ENCODE measurements at regions not wholly inside any gene's neighbourhood (a gene's known extent, or its start where the extent isn't known, plus 50 kb on each side); places are given as distances from the start of the nearest gene placed in this dataset.
A peak's percentile ranks its signal among the peaks of the same experiment; 100 is the strongest.

GRCh38 chr21:38646213-38646837, 148.0 kb upstream of the ERG start:
- Mint-ChIP-seq H3K9me3 (peaks cover 0 to 5% (median 0%) of the 10 kb centered on the region in 9 donors), H3K4me1 (no peaks in the 10 kb centered on the region), H3K27ac (no peak overlapping the region), H3K36me3 (no peaks in the 10 kb centered on the region), H3K27me3 (peaks cover 5 to 20% (median 19%) of the 10 kb centered on the region in 5 donors), H3K4me3 (no peak overlapping the region)
- ATAC-seq, result no peak
- DNase-seq, result no peak
- POLR2A ChIA-PET, result no interaction called here

GRCh38 chr21:38649120-38649519, 150.8 kb upstream of the ERG start:
- Mint-ChIP-seq H3K27ac (no peak overlapping the region), H3K4me3 (no peak overlapping the region), H3K4me1 (no peaks in the 10 kb centered on the region), H3K36me3 (no peaks in the 10 kb centered on the region), H3K9me3 (no peaks in the 10 kb centered on the region), H3K27me3 (peaks cover 10 to 32% (median 17%) of the 10 kb centered on the region in 5 donors)
- DNase-seq (no peak), ATAC-seq (no peak)
- POLR2A ChIA-PET, result no interaction called here

GRCh38 chr21:38651570-38651969, 153.3 kb upstream of the ERG start:
- no peaks in the 10 kb centered on the region for H3K36me3 Mint-ChIP-seq
- peaks cover 13 to 49% (median 22%) of the 10 kb centered on the region in 5 donors for H3K27me3 Mint-ChIP-seq
- no peak overlapping the region for H3K4me3 Mint-ChIP-seq
- peaks cover 0 to 2% (median 0%) of the 10 kb centered on the region in 9 donors for H3K9me3 Mint-ChIP-seq
- POLR2A ChIA-PET, result no interaction called here
- no peak for DNase-seq
- H3K27ac Mint-ChIP-seq, result no peak overlapping the region
- no peaks in the 10 kb centered on the region for H3K4me1 Mint-ChIP-seq
- no peak for ATAC-seq

GRCh38 chr21:38652396-38652795, 153.3 kb upstream of the ETS2 start:
- Mint-ChIP-seq H3K36me3 (no peaks in the 10 kb centered on the region), H3K27ac (no peak overlapping the region), H3K4me3 (no peak overlapping the region), H3K9me3 (peaks cover 0 to 2% (median 0%) of the 10 kb centered on the region in 9 donors), H3K4me1 (no peaks in the 10 kb centered on the region), H3K27me3 (peaks cover 16 to 49% (median 25%) of the 10 kb centered on the region in 5 donors)
- POLR2A ChIA-PET, result no interaction called here
- ATAC-seq (no peak), DNase-seq (no peak)

GRCh38 chr21:38654580-38654979, 151.1 kb upstream of the ETS2 start:
- H3K27me3 Mint-ChIP-seq, result peaks cover 19 to 55% (median 31%) of the 10 kb centered on the region in 5 donors
- H3K27ac Mint-ChIP-seq, result no peak overlapping the region
- POLR2A ChIA-PET, result no interaction called here
- peaks cover 0 to 4% (median 2%) of the 10 kb centered on the region in 4 donors for H3K4me1 Mint-ChIP-seq
- H3K36me3 Mint-ChIP-seq, result peaks cover 0 to under 1% (median 0%) of the 10 kb centered on the region in 3 donors
- H3K9me3 Mint-ChIP-seq, result peaks cover 0 to 2% (median 0%) of the 10 kb centered on the region in 9 donors
- H3K4me3 Mint-ChIP-seq, result no peak overlapping the region
- ATAC-seq (no peak), DNase-seq (no peak)

- no peak overlapping the region for H3K4me3 Mint-ChIP-seq
- H3K9me3 Mint-ChIP-seq, result peaks cover 0 to 2% (median 0%) of the 10 kb centered on the region in 9 donors
- ATAC-seq (no peak), DNase-seq (no peak)
- H3K4me1 Mint-ChIP-seq, result peaks cover 0 to 18% (median 15%) of the 10 kb centered on the region in 4 donors
- no peak overlapping the region for H3K27ac Mint-ChIP-seq
- H3K27me3 Mint-ChIP-seq, result peaks cover 32 to 75% (median 50%) of the 10 kb centered on the region in 5 donors
- H3K36me3 Mint-ChIP-seq, result peaks cover 0 to 4% (median 0%) of the 10 kb centered on the region in 3 donors
- POLR2A ChIA-PET, result no interaction called here
Measured at GRCh38 chr21:38658511-38658910, 147.2 kb upstream of the ETS2 start.

- H3K36me3 Mint-ChIP-seq, result peaks cover 0 to 4% (median 0%) of the 10 kb centered on the region in 3 donors
- peaks cover 0 to 18% (median 15%) of the 10 kb centered on the region in 4 donors for H3K4me1 Mint-ChIP-seq
- POLR2A ChIA-PET, result no interaction called here
- H3K9me3 Mint-ChIP-seq, result peaks cover 0 to 2% (median 0%) of the 10 kb centered on the region in 9 donors
- H3K27ac Mint-ChIP-seq, result no peak overlapping the region
- ATAC-seq (no peak), DNase-seq (no peak)
- H3K27me3 Mint-ChIP-seq, result peaks cover 37 to 84% (median 58%) of the 10 kb centered on the region in 5 donors
- peak overlapping the region in 9 of 10 donors; percentile 12 to 71 (median 62) for H3K4me3 Mint-ChIP-seq
Measured at GRCh38 chr21:38659936-38660332, 145.8 kb upstream of the ETS2 start.

GRCh38 chr21:38660333-38661196, 145.2 kb upstream of the ETS2 start:
- DNase-seq, result no peak
- Mint-ChIP-seq H3K36me3 (peaks cover 0 to 4% (median 0%) of the 10 kb centered on the region in 3 donors), H3K4me1 (peaks cover 0 to 18% (median 15%) of the 10 kb centered on the region in 4 donors), H3K27ac (no peak overlapping the region), H3K4me3 (peak overlapping the region; percentile 15 to 81 (median 58)), H3K9me3 (no peaks in the 10 kb centered on the region), H3K27me3 (peaks cover 35 to 84% (median 54%) of the 10 kb centered on the region in 5 donors)
- no peak for ATAC-seq
- POLR2A ChIA-PET, result no interaction called here

- Mint-ChIP-seq H3K4me1 (peaks cover 0 to 18% (median 15%) of the 10 kb centered on the region in 4 donors), H3K4me3 (peak overlapping the region; percentile 46 to 81 (median 74)), H3K27ac (no peak overlapping the region), H3K36me3 (peaks cover 0 to 4% (median 0%) of the 10 kb centered on the region in 3 donors), H3K27me3 (peaks cover 41 to 84% (median 55%) of the 10 kb centered on the region in 5 donors), H3K9me3 (no peaks in the 10 kb centered on the region)
- POLR2A ChIA-PET, result no interaction called here
- ATAC-seq, result no peak
- no peak for DNase-seq
Measured at GRCh38 chr21:38661197-38661871, 144.4 kb upstream of the ETS2 start.

- POLR2A ChIA-PET, result no interaction called here
- H3K4me1 Mint-ChIP-seq, result peaks cover 0 to 18% (median 15%) of the 10 kb centered on the region in 4 donors
- H3K27me3 Mint-ChIP-seq, result peaks cover 39 to 79% (median 53%) of the 10 kb centered on the region in 5 donors
- H3K9me3 Mint-ChIP-seq, result no peaks in the 10 kb centered on the region
- peak overlapping the region in 9 of 10 donors; percentile 46 to 81 (median 74) for H3K4me3 Mint-ChIP-seq
- DNase-seq (no peak), ATAC-seq (no peak)
- peaks cover 0 to 4% (median 0%) of the 10 kb centered on the region in 3 donors for H3K36me3 Mint-ChIP-seq
- no peak overlapping the region for H3K27ac Mint-ChIP-seq
Measured at GRCh38 chr21:38661889-38662568, 143.7 kb upstream of the ETS2 start.

- Mint-ChIP-seq H3K9me3 (no peaks in the 10 kb centered on the region), H3K27ac (no peak overlapping the region), H3K4me3 (no peak overlapping the region), H3K4me1 (peaks cover 0 to 20% (median 16%) of the 10 kb centered on the region in 4 donors), H3K27me3 (peaks cover 34 to 67% (median 48%) of the 10 kb centered on the region in 5 donors), H3K36me3 (peaks cover 0 to 4% (median 0%) of the 10 kb centered on the region in 3 donors)
- DNase-seq, result no peak
- no peak for ATAC-seq
- POLR2A ChIA-PET, result no interaction called here
Measured at GRCh38 chr21:38663282-38663681, 142.4 kb upstream of the ETS2 start.

GRCh38 chr21:38664315-38664714, 141.4 kb upstream of the ETS2 start:
- Mint-ChIP-seq H3K27me3 (peaks cover 32 to 62% (median 46%) of the 10 kb centered on the region in 5 donors), H3K4me1 (peaks cover 0 to 18% (median 15%) of the 10 kb centered on the region in 4 donors), H3K27ac (no peak overlapping the region), H3K9me3 (no peaks in the 10 kb centered on the region), H3K36me3 (peaks cover 0 to 4% (median 0%) of the 10 kb centered on the region in 3 donors), H3K4me3 (no peak overlapping the region)
- POLR2A ChIA-PET, result no interaction called here
- no peak for DNase-seq
- ATAC-seq, result no peak
